ENCODE measurements at regions not wholly inside any gene's neighbourhood (a gene's known extent, or its start where the extent isn't known, plus 50 kb on each side); places are given as distances from the start of the nearest gene placed in this dataset.
"Not testable (repeated sequence)": the region's sequence is repeated elsewhere in the genome, so short reads cannot be mapped to it uniquely, and the experiment has no call there.

- not testable (repeated sequence) for TF ChIP-seq CTCF, POLR2A (IDR thresholded peaks at IDR 0.05)
These were observed 61.5 kb upstream of the LMCD1 start for GRCh38 chr3:8440142-8440541.

All from heart left ventricle (tissue), 13 donors.